OCI-LY1 (cell line): ENCODE measurements at regions not wholly inside any gene's neighbourhood (a gene's known extent, or its start where the extent isn't known, plus 50 kb on each side); places are given as distances from the start of the nearest gene placed in this dataset.

Experiments
- CTCF ChIP-seq: fragments of 200-600 bp; sonication (generic), shearing (Covaris generic); IDR thresholded peaks from 2 replicates; pipeline ENCODE4 v1.5.1; 2017; ENCODE audit warnings: mild to moderate bottlenecking, antibody characterized with exemption, low read length, moderate library complexity, mixed read lengths
- EZH2 ChIP-seq: fragments of 200-600 bp; sonication (generic), shearing (Covaris generic); IDR thresholded peaks from 2 replicates; pipeline ENCODE4 v1.8.0; 2017; ENCODE audit warnings: borderline replicate concordance, mixed run types, mild to moderate bottlenecking, antibody characterized with exemption, low read length, moderate library complexity, mixed read lengths

GRCh38 chr2:14480120-14480519 lies 152.4 kb upstream of the LRATD1 start:
- no peak for TF ChIP-seq CTCF
- TF ChIP-seq EZH2, result no peak
